Activated T-helper 2 cell treated with anti-CD3 and anti-CD28 coated beads, Interferon-gamma antibody, Interleukin-2, Interleukin-4, amounts not matched to agents 10 μg/mL and 5 μg/mL and 100 μg/mL, durations not matched to agents 14 hours and 24 hours and 36 hours (primary cell): ENCODE measurements at regions not wholly inside any gene's neighbourhood (a gene's known extent, or its start where the extent isn't known, plus 50 kb on each side); places are given as distances from the start of the nearest gene placed in this dataset.

Source experiments
- DNase-seq: peaks from one replicate; pipeline ENCODE4 v3.0.0; 2021; ENCODE audit warnings: low spot score
- H3K27ac Mint-ChIP-seq: one replicate; pipeline ENCODE4 v1.8.0; 2021; ENCODE audit warnings: mixed read lengths
- H3K27me3 Mint-ChIP-seq: one replicate; pipeline ENCODE4 v1.8.0; 2021; ENCODE audit warnings: low read depth, mixed read lengths
- H3K36me3 Mint-ChIP-seq: one replicate; pipeline ENCODE4 v1.8.0; 2021; ENCODE audit warnings: low read depth, mixed read lengths
- H3K4me1 Mint-ChIP-seq: one replicate; pipeline ENCODE4 v1.8.0; 2021; ENCODE audit warnings: low read depth, mixed read lengths
- H3K4me3 Mint-ChIP-seq: one replicate; pipeline ENCODE4 v1.8.0; 2021; ENCODE audit warnings: low read depth, mild to moderate bottlenecking, moderate library complexity, mixed read lengths
- H3K9me3 Mint-ChIP-seq: one replicate; pipeline ENCODE4 v1.8.0; 2021; ENCODE audit warnings: mixed read lengths
- intact Hi-C: fragments of 100-400 bp; cut with micrococcal nuclease; formaldehyde crosslinking; loops from one replicate; pipeline ENCODE4 v1.15.1; 2023

- no peaks in the 10 kb centered on the region for H3K36me3 Mint-ChIP-seq
- no peak for DNase-seq
- intact Hi-C loops, result no loop called here
- no peak overlapping the region for H3K4me3 Mint-ChIP-seq
- no peak overlapping the region for H3K27ac Mint-ChIP-seq
- H3K4me1 Mint-ChIP-seq, result no peaks in the 10 kb centered on the region
- H3K27me3 Mint-ChIP-seq, result no peaks in the 10 kb centered on the region
- no peaks in the 10 kb centered on the region for H3K9me3 Mint-ChIP-seq
These were observed 406.8 kb upstream of the ZNF385D start for GRCh38 chr3:22157848-22158247.

- H3K4me1 Mint-ChIP-seq, result no peaks in the 10 kb centered on the region
- H3K27ac Mint-ChIP-seq, result no peak overlapping the region
- H3K4me3 Mint-ChIP-seq, result no peak overlapping the region
- DNase-seq, result no peak
- H3K27me3 Mint-ChIP-seq, result no peaks in the 10 kb centered on the region
- no peaks in the 10 kb centered on the region for H3K9me3 Mint-ChIP-seq
- no peaks in the 10 kb centered on the region for H3K36me3 Mint-ChIP-seq
- intact Hi-C loops, result no loop called here
These were observed 408.1 kb upstream of the ZNF385D start for GRCh38 chr3:22159004-22159695.

GRCh38 chr3:22161315-22161714 is 410.3 kb upstream of the ZNF385D start:
- no peaks in the 10 kb centered on the region for H3K27me3 Mint-ChIP-seq
- no peaks in the 10 kb centered on the region for H3K4me1 Mint-ChIP-seq
- H3K27ac Mint-ChIP-seq, result no peak overlapping the region
- H3K4me3 Mint-ChIP-seq, result no peak overlapping the region
- intact Hi-C loops, result no loop called here
- no peak for DNase-seq
- H3K9me3 Mint-ChIP-seq, result peaks cover 5% of the 10 kb centered on the region
- no peaks in the 10 kb centered on the region for H3K36me3 Mint-ChIP-seq

DNA sequence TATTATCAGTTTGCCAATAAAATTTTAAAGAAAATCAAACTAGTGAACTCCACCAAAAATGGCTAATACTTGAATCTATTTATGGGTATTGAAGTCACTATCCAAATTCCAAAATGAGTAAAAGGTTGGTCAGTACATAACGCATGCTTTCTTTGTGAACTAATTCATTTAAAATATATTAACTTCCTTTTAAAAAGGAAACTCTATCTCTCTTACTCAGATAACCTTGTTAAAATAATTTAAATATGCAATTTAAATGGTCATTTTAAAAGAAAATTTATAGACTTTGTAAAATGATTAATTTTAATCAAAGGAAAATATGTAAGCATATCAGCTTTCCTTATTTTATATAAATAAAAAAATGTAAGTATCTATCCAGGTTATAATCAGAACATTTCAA is 419.4 kb upstream of the ZNF385D start:
- H3K36me3 Mint-ChIP-seq, result no peaks in the 10 kb centered on the region
- no peaks in the 10 kb centered on the region for H3K4me1 Mint-ChIP-seq
- H3K4me3 Mint-ChIP-seq, result no peak overlapping the region
- intact Hi-C loops, result no loop called here
- no peaks in the 10 kb centered on the region for H3K27me3 Mint-ChIP-seq
- peaks cover 3% of the 10 kb centered on the region for H3K9me3 Mint-ChIP-seq
- DNase-seq, result no peak
- H3K27ac Mint-ChIP-seq, result no peak overlapping the region

- DNase-seq, result no peak
- Mint-ChIP-seq H3K4me1 (no peaks in the 10 kb centered on the region), H3K27me3 (no peaks in the 10 kb centered on the region), H3K27ac (no peak overlapping the region), H3K36me3 (no peaks in the 10 kb centered on the region), H3K4me3 (no peak overlapping the region), H3K9me3 (no peaks in the 10 kb centered on the region)
- intact Hi-C loops, result no loop called here
These were observed 422.0 kb upstream of the ZNF385D start for GRCh38 chr3:22172964-22173363.

- Mint-ChIP-seq H3K27me3 (no peaks in the 10 kb centered on the region), H3K9me3 (peaks cover 5% of the 10 kb centered on the region), H3K4me3 (no peak overlapping the region), H3K27ac (no peak overlapping the region), H3K4me1 (no peaks in the 10 kb centered on the region), H3K36me3 (no peaks in the 10 kb centered on the region)
- DNase-seq, result no peak
- intact Hi-C loops, result no loop called here
These were observed 424.9 kb upstream of the ZNF385D start for GRCh38 chr3:22175947-22176346.

GRCh38 chr3:22176911-22177310 is 425.9 kb upstream of the ZNF385D start:
- no peaks in the 10 kb centered on the region for H3K4me1 Mint-ChIP-seq
- no peaks in the 10 kb centered on the region for H3K36me3 Mint-ChIP-seq
- DNase-seq, result no peak
- no peaks in the 10 kb centered on the region for H3K27me3 Mint-ChIP-seq
- H3K9me3 Mint-ChIP-seq, result peaks cover 5% of the 10 kb centered on the region
- intact Hi-C loops, result no loop called here
- no peak overlapping the region for H3K27ac Mint-ChIP-seq
- H3K4me3 Mint-ChIP-seq, result no peak overlapping the region

DNA sequence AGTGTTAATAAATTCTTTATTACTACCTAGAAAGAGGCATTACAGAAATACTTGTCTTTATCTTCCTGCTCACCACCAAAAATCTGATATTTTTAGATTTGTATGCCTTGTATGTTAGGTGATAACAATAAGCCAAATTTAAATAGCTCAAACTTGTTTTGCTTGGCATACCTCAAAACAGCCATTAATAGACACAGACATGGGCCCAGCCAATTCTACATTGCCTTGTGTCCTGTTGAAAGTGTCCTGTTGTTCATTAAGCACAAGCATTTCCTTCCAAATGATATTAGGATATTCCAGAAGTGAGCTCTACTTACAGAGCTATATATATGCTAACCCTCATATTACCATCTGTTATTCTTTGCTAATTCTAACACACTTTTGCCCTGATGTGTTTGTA is 438.6 kb upstream of the ZNF385D start:
- intact Hi-C loops, result no loop called here
- Mint-ChIP-seq H3K27ac (no peak overlapping the region), H3K9me3 (peaks cover 12% of the 10 kb centered on the region), H3K4me3 (no peak overlapping the region), H3K4me1 (no peaks in the 10 kb centered on the region), H3K27me3 (no peaks in the 10 kb centered on the region), H3K36me3 (no peaks in the 10 kb centered on the region)
- no peak for DNase-seq

DNA sequence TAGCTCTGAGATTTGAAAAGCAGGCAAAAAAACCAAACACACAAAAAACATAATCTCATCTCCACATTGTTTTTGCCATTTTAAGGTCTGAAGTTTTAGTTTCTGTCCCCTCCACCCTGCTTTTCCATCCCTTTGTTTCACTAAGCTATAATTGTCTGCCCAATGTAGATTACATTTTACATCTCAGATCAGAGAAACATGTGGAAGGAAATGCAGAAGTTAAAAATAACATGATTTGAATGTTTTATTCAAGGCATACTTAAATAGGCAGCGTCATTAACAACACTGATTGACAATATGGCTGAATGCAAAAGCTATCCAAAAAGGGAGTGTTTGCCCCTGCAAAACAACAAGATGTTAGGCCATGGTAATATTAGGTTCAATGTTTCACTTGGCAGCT is 448.1 kb upstream of the ZNF385D start:
- Mint-ChIP-seq H3K9me3 (peaks cover 4% of the 10 kb centered on the region), H3K36me3 (no peaks in the 10 kb centered on the region), H3K4me3 (no peak overlapping the region), H3K27ac (no peak overlapping the region), H3K4me1 (no peaks in the 10 kb centered on the region), H3K27me3 (no peaks in the 10 kb centered on the region)
- DNase-seq, result no peak
- intact Hi-C loops, result no loop called here

GRCh38 chr3:22208844-22209243 is 457.8 kb upstream of the ZNF385D start:
- H3K9me3 Mint-ChIP-seq, result peaks cover 9% of the 10 kb centered on the region
- H3K36me3 Mint-ChIP-seq, result no peaks in the 10 kb centered on the region
- no peak for DNase-seq
- no peak overlapping the region for H3K4me3 Mint-ChIP-seq
- no peak overlapping the region for H3K27ac Mint-ChIP-seq
- H3K27me3 Mint-ChIP-seq, result no peaks in the 10 kb centered on the region
- intact Hi-C loops, result no loop called here
- no peaks in the 10 kb centered on the region for H3K4me1 Mint-ChIP-seq

DNA sequence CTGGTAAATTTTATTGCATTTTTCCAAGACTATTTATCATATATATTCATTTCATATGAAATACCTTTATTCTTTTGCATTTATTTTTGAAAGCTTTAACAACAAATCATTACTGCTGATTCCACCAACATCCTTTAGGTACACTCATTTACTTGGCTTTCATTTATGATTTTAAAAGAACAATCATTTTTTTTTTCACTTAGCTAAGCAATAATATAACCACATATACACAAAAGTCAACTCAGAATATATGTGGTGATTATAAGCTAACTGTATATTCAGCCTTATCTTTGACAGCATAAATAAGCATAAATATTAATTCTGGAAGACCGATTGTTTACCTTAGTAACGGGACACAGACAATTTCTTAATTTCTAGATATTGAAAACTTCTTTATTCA is 458.6 kb upstream of the ZNF385D start:
- peaks cover 4% of the 10 kb centered on the region for H3K9me3 Mint-ChIP-seq
- no peaks in the 10 kb centered on the region for H3K27me3 Mint-ChIP-seq
- no peak for DNase-seq
- no peak overlapping the region for H3K27ac Mint-ChIP-seq
- H3K4me1 Mint-ChIP-seq, result no peaks in the 10 kb centered on the region
- H3K36me3 Mint-ChIP-seq, result no peaks in the 10 kb centered on the region
- no peak overlapping the region for H3K4me3 Mint-ChIP-seq
- intact Hi-C loops, result no loop called here

DNA sequence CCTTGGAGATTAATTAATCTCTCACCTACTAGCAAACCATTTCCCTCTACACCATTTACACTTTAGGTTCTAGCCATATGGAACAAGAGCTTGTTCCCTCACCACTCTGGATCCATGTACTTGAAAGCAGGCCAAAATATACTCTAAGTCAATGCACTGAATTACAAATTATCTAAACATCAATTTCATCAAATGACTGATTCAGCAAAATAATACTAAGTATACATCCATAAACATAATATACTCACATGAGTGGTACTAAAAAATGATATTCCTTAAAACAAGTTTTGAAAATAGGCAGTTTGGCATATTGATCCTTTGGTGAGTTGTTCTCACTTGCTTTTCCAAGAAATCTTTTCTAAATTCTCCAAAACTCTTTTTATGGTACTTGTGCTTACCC is 459.7 kb upstream of the ZNF385D start:
- no peak overlapping the region for H3K4me3 Mint-ChIP-seq
- no peaks in the 10 kb centered on the region for H3K4me1 Mint-ChIP-seq
- no peaks in the 10 kb centered on the region for H3K36me3 Mint-ChIP-seq
- H3K27ac Mint-ChIP-seq, result no peak overlapping the region
- no peak for DNase-seq
- no peaks in the 10 kb centered on the region for H3K27me3 Mint-ChIP-seq
- H3K9me3 Mint-ChIP-seq, result peaks cover 2% of the 10 kb centered on the region
- intact Hi-C loops, result no loop called here

DNA sequence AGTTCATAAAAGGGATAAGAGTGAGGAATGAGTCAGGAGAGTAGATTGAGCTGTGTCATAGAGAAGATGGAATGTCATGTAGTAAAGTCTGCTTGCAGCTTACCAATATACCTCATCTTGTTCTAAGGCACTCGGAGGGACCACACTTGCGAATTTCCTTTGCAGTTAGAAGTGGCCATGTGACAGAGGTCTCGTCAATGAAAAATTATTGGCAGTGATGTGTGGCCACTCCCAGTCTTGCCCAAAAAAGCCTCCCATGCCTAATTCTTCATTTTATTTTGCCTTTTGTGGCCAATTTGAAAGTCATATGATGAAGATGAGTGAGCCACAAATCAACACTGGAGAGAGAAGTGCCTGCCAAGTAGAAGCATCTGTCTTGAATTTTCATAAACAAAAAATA is 465.6 kb upstream of the ZNF385D start:
- Mint-ChIP-seq H3K4me3 (no peak overlapping the region), H3K36me3 (no peaks in the 10 kb centered on the region), H3K9me3 (peaks cover 8% of the 10 kb centered on the region), H3K27me3 (no peaks in the 10 kb centered on the region), H3K27ac (no peak overlapping the region), H3K4me1 (no peaks in the 10 kb centered on the region)
- DNase-seq, result no peak
- intact Hi-C loops, result no loop called here

DNA sequence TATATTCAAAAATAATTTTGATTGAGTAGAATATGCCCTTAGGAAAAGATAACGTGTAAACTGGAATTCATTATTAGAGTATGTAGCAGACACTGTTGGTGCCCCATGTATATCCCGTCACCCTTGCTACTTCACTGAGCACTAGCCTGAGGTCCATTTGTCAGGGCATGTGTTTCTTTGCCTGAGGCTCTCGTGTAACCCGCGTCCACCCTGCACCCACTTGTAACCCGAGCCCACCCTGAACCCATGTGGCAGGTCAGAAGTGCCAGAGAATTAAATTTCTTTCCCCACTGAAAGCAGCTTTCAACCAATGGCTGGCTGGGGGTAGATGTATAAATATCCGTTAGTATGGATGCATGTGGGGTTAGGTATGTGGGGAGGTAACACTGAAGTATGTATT is 474.2 kb upstream of the ZNF385D start:
- H3K36me3 Mint-ChIP-seq, result no peaks in the 10 kb centered on the region
- H3K9me3 Mint-ChIP-seq, result peaks cover 4% of the 10 kb centered on the region
- no peaks in the 10 kb centered on the region for H3K4me1 Mint-ChIP-seq
- no peak overlapping the region for H3K4me3 Mint-ChIP-seq
- H3K27ac Mint-ChIP-seq, result no peak overlapping the region
- no peak for DNase-seq
- intact Hi-C loops, result no loop called here
- H3K27me3 Mint-ChIP-seq, result no peaks in the 10 kb centered on the region
